WTC11 (cell line): ENCODE measurements at regions not wholly inside any gene's neighbourhood (a gene's known extent, or its start where the extent isn't known, plus 50 kb on each side); places are given as distances from the start of the nearest gene placed in this dataset.

Experiments
- ATAC-seq: fragments of 200-7000 bp; cut with Tn5 transposase; 2 replicates; pipeline ENCODE4 v1.10.0; 2021; ENCODE audit warnings: mild to moderate bottlenecking, moderate library complexity
- CTCF ChIA-PET: fragments of 300-600 bp; sonication (Branson Sonifier 250); formaldehyde crosslinking; loops from one replicate; lab custom pipeline; 2021; ENCODE audit warnings: antibody characterized with exemption; lab: Charles Lee
- POLR2A ChIA-PET: fragments of 350-600 bp; sonication (Branson Sonifier 250); formaldehyde crosslinking; loops from one replicate; lab custom pipeline; 2021; ENCODE audit warnings: antibody characterized with exemption; lab: Charles Lee
- DNase-seq: peaks from one replicate; pipeline ENCODE4 v3.0.0; 2021; ENCODE audit warnings: low spot score
- H3K27ac Mint-ChIP-seq: 2 replicates; pipeline ENCODE4 v1.8.0; 2021; ENCODE audit warnings: mixed read lengths
- H3K27me3 Mint-ChIP-seq: 2 replicates; pipeline ENCODE4 v1.8.0; 2021; ENCODE audit warnings: low read depth, mild to moderate bottlenecking, moderate library complexity, mixed read lengths
- H3K36me3 Mint-ChIP-seq: 2 replicates; pipeline ENCODE4 v1.8.0; 2021; ENCODE audit warnings: mixed read lengths
- H3K4me1 Mint-ChIP-seq: 2 replicates; pipeline ENCODE4 v1.8.0; 2022; ENCODE audit warnings: mixed read lengths
- H3K4me3 Mint-ChIP-seq: 2 replicates; pipeline ENCODE4 v1.8.0; 2021; ENCODE audit warnings: mild to moderate bottlenecking, moderate library complexity, mixed read lengths
- H3K9me3 Mint-ChIP-seq: 2 replicates; pipeline ENCODE4 v1.8.0; 2021; ENCODE audit warnings: mixed read lengths
- ATF3 ChIP-seq: sonication (generic); formaldehyde crosslinking; conservative IDR thresholded peaks from 2 replicates; pipeline ENCODE4 v1.8.1; 2022; ENCODE audit warnings: mild to moderate bottlenecking, missing genetic modification reagents
- CBFB ChIP-seq: sonication (generic); formaldehyde crosslinking; IDR thresholded peaks from 2 replicates; pipeline ENCODE4 v1.8.1; 2022; ENCODE audit warnings: mild to moderate bottlenecking, low read depth, missing genetic modification reagents
- CREM ChIP-seq: sonication (generic); formaldehyde crosslinking; IDR thresholded peaks from 2 replicates; pipeline ENCODE4 v1.8.1; 2022; ENCODE audit warnings: mild to moderate bottlenecking, missing genetic modification reagents, moderate library complexity
- CTCF ChIP-seq: fragments of 200-600 bp; IDR thresholded peaks from 2 replicates; pipeline ENCODE4 v1.8.0; 2022; ENCODE audit warnings: antibody characterized with exemption
- IRF2 ChIP-seq: sonication (generic); formaldehyde crosslinking; IDR thresholded peaks from 2 replicates; pipeline ENCODE4 v1.8.0; 2022; ENCODE audit warnings: low read depth, missing genetic modification reagents, borderline replicate concordance
- JUN ChIP-seq: sonication (generic); formaldehyde crosslinking; IDR thresholded peaks from 2 replicates; pipeline ENCODE4 v1.8.0; 2023; ENCODE audit warnings: mild to moderate bottlenecking, missing genetic modification reagents
- NFATC4 ChIP-seq: fragments of 250-450 bp; sonication (Bioruptor Pico); IDR thresholded peaks from 2 replicates; pipeline ENCODE4 v1.9.0; 2021; ENCODE audit warnings: mild to moderate bottlenecking
- PRDM15 ChIP-seq: sonication (generic); formaldehyde crosslinking; IDR thresholded peaks from 2 replicates; pipeline ENCODE4 v1.8.0; 2022; ENCODE audit warnings: missing genetic modification reagents
- PRRX2 ChIP-seq: fragments of 250-450 bp; sonication (Bioruptor Pico); IDR thresholded peaks from 2 replicates; pipeline ENCODE4 v1.8.0; 2021; ENCODE audit warnings: mild to moderate bottlenecking
- USF1 ChIP-seq: sonication (generic); formaldehyde crosslinking; IDR thresholded peaks from 2 replicates; pipeline ENCODE4 v1.8.0; 2022; ENCODE audit warnings: mild to moderate bottlenecking, missing genetic modification reagents
- USF2 ChIP-seq: sonication (generic); formaldehyde crosslinking; IDR thresholded peaks from 2 replicates; pipeline ENCODE4 v1.8.1; 2023; ENCODE audit warnings: mild to moderate bottlenecking, missing genetic modification reagents, moderate library complexity
- ZBTB43 ChIP-seq: sonication (generic); formaldehyde crosslinking; IDR thresholded peaks from 2 replicates; pipeline ENCODE4 v1.8.1; 2023; ENCODE audit warnings: mild to moderate bottlenecking, missing genetic modification reagents
- ZNF671 ChIP-seq: fragments of 250-450 bp; sonication (Bioruptor Pico); IDR thresholded peaks from 2 replicates; pipeline ENCODE4 v1.8.0; 2021; ENCODE audit warnings: mild to moderate bottlenecking

- no peaks in the 10 kb centered on the region for H3K4me1 Mint-ChIP-seq
- CTCF ChIA-PET = interaction anchor here (0.6 kb wide), 1 partner anchor 68 kb away, joined by 3 read pairs; no protein-coding TSS in a partner anchor
- ATAC-seq = no peak
These were observed 99.1 kb upstream of the CTTNBP2NL start for GRCh38 chr1:112296908-112297307.

More at GRCh38 chr1:112296908-112297307, 99.1 kb upstream of the CTTNBP2NL start:
- TF ChIP-seq NFATC4 (CRISPR knock-in tag) = no peak
- no peak for TF ChIP-seq ZNF671 (CRISPR knock-in tag)
- TF ChIP-seq CREM (CRISPR knock-in tag) = no peak
- TF ChIP-seq ZBTB43 = no peak
- TF ChIP-seq ATF3 (CRISPR knock-in tag) = no peak
- TF ChIP-seq PRRX2 = no peak
- TF ChIP-seq CBFB (CRISPR knock-in tag) = no peak
- no peak for TF ChIP-seq USF2 (CRISPR knock-in tag)
- TF ChIP-seq CTCF = no peak
- TF ChIP-seq JUN (CRISPR knock-in tag) = no peak
- no peak for TF ChIP-seq USF1 (CRISPR knock-in tag)
- TF ChIP-seq PRDM15 (CRISPR knock-in tag) = no peak
- TF ChIP-seq IRF2 (CRISPR knock-in tag) = no peak
- H3K9me3 Mint-ChIP-seq = peaks cover 20% of the 10 kb centered on the region
- no peaks in the 10 kb centered on the region; the same call in 1 of the 2 replicates for H3K36me3 Mint-ChIP-seq
- no peak overlapping the region for H3K27ac Mint-ChIP-seq
- H3K4me3 Mint-ChIP-seq = no peak overlapping the region
- POLR2A ChIA-PET = no interaction called here
- H3K27me3 Mint-ChIP-seq = no peaks in the 10 kb centered on the region; the same call in 1 of the 2 replicates
- no peak for DNase-seq
